Caki2 (cell line): ENCODE measurements at regions not wholly inside any gene's neighbourhood (a gene's known extent, or its start where the extent isn't known, plus 50 kb on each side); places are given as distances from the start of the nearest gene placed in this dataset.

Source experiments
- DNase-seq: peaks from one replicate; pipeline ENCODE4 v3.0.0-alpha.2; 2015; ENCODE audit warnings: low read depth
- in situ Hi-C: cut with HindIII; loops from 2 replicates; pipeline ENCODE4 v1.10.0; 2016; ENCODE audit warnings: low sequenced_read_pairs, low pct_unique_long_range_greater_than_20kb, mixed read lengths

GRCh38 chr20:9981829-9982228 is 53.0 kb upstream of the ANKEF1 start:
- in situ Hi-C loops = no loop called here
- no peak for DNase-seq

- DNase-seq = peak; percentile 80
- in situ Hi-C loops = no loop called here
These were observed 56.3 kb upstream of the ANKEF1 start for GRCh38 chr20:9978397-9979004.

- no peak for DNase-seq
- in situ Hi-C loops = no loop called here
These were observed 57.2 kb upstream of the ANKEF1 start for GRCh38 chr20:9977629-9978028.

- in situ Hi-C loops = no loop called here
- DNase-seq = no peak
These were observed 60.5 kb upstream of the ANKEF1 start for GRCh38 chr20:9974324-9974723.

GRCh38 chr20:9971746-9972145 is 63.0 kb upstream of the ANKEF1 start:
- in situ Hi-C loops = no loop called here
- no peak for DNase-seq

- in situ Hi-C loops = no loop called here
- DNase-seq = no peak
These were observed 65.2 kb upstream of the ANKEF1 start for GRCh38 chr20:9969626-9970025.

GRCh38 chr20:9968015-9968414 is 66.8 kb upstream of the ANKEF1 start:
- in situ Hi-C loops = no loop called here
- no peak for DNase-seq

- in situ Hi-C loops = no loop called here
- DNase-seq = peak; percentile 15
These were observed 67.8 kb upstream of the ANKEF1 start for GRCh38 chr20:9966966-9967365.

- in situ Hi-C loops = no loop called here
- DNase-seq = no peak
These were observed 71.8 kb upstream of the ANKEF1 start for GRCh38 chr20:9963029-9963428.

- in situ Hi-C loops = no loop called here
- no peak for DNase-seq
These were observed 76.1 kb upstream of the ANKEF1 start for GRCh38 chr20:9958693-9959092.

- DNase-seq = no peak
- in situ Hi-C loops = no loop called here
These were observed 79.1 kb upstream of the ANKEF1 start for GRCh38 chr20:9955646-9956045.

GRCh38 chr20:9949563-9949962 is 85.2 kb upstream of the ANKEF1 start:
- in situ Hi-C loops = no loop called here
- no peak for DNase-seq

GRCh38 chr20:9945408-9945807 is 89.4 kb upstream of the ANKEF1 start:
- in situ Hi-C loops = no loop called here

GRCh38 chr20:9942736-9943135 is 92.1 kb upstream of the ANKEF1 start:
- in situ Hi-C loops = no loop called here
- DNase-seq = no peak

More at GRCh38 chr20:9945408-9945807, 89.4 kb upstream of the ANKEF1 start:
- peak; percentile 70 for DNase-seq

GRCh38 chr20:9940329-9940728 is 94.5 kb upstream of the ANKEF1 start:
- in situ Hi-C loops = no loop called here
- DNase-seq = no peak

- in situ Hi-C loops = no loop called here
- DNase-seq = no peak
These were observed 95.6 kb upstream of the ANKEF1 start for GRCh38 chr20:9939231-9939630.

- DNase-seq = no peak
- in situ Hi-C loops = no loop called here
These were observed 96.4 kb upstream of the PAK5 start for GRCh38 chr20:9935285-9935684.

GRCh38 chr20:9930142-9930541 is 91.3 kb upstream of the PAK5 start:
- in situ Hi-C loops = no loop called here
- no peak for DNase-seq

- in situ Hi-C loops = no loop called here
- no peak for DNase-seq
These were observed 90.1 kb upstream of the PAK5 start for GRCh38 chr20:9928955-9929354.

- in situ Hi-C loops = no loop called here
- no peak for DNase-seq
These were observed 89.4 kb upstream of the PAK5 start for GRCh38 chr20:9928281-9928737.

GRCh38 chr20:9927224-9927623 is 88.3 kb upstream of the PAK5 start:
- no peak for DNase-seq
- in situ Hi-C loops = no loop called here
